IMR-90 (cell line): ENCODE measurements at regions not wholly inside any gene's neighbourhood (a gene's known extent, or its start where the extent isn't known, plus 50 kb on each side); places are given as distances from the start of the nearest gene placed in this dataset.
A peak's percentile ranks its signal among the peaks of the same experiment; 100 is the strongest.

Experiments used
- ATAC-seq: fragments of 200-7000 bp; cut with Tn5 transposase; 2 replicates; pipeline ENCODE4 v1.9.1; 2020; ENCODE audit warnings: low read depth, mild to moderate bottlenecking, moderate library complexity
- BruUV-seq: library from RNA; stranded (reverse); fragments of 400-500 nt; replicated peaks from 2 replicates; lab custom pipeline; 2021; lab: Mats Ljungman, UMichigan
- CTCF ChIA-PET: fragments of 300-600 bp; formaldehyde crosslinking; extraction: SDS; loops from one replicate; lab custom pipeline; 2021; ENCODE audit warnings: antibody characterized with exemption; lab: Yijun Ruan, JAX
- POLR2A ChIA-PET: fragments of 300-600 bp; sonication (Branson Sonifier 250); formaldehyde crosslinking; loops from one replicate; lab custom pipeline; 2022; ENCODE audit warnings: antibody characterized with exemption; ENCODE audit not compliant: unreplicated experiment; lab: Charles Lee
- DNase-seq: peaks from one replicate; pipeline ENCODE4 v3.0.0; 2013
- H2AFZ ChIP-seq: replicated peaks from 2 replicates; pipeline ENCODE3; 2013; ENCODE audit warnings: low read length, mild to moderate bottlenecking; ENCODE audit not compliant: poor library complexity
- H2AK5ac ChIP-seq: 2 replicates; pipeline ENCODE4 v1.6.1; 2013; ENCODE audit warnings: low read depth, low read length, inconsistent platforms
- H2AK9ac ChIP-seq: replicated peaks from 2 replicates; pipeline ENCODE3; 2013; ENCODE audit warnings: mild to moderate bottlenecking, low read depth, low read length, moderate library complexity; ENCODE audit not compliant: poor library complexity
- H2BK120ac ChIP-seq: 2 replicates; pipeline ENCODE4 v1.6.1; 2013; ENCODE audit warnings: low read depth, low read length, inconsistent platforms
- H2BK15ac ChIP-seq: 3 replicates; pipeline ENCODE4 v1.6.1; 2013; ENCODE audit warnings: low read depth, low read length, inconsistent platforms
- H2BK20ac ChIP-seq: 2 replicates; pipeline ENCODE4 v1.6.1; 2013; ENCODE audit warnings: low read depth, mild to moderate bottlenecking, inconsistent platforms, low read length, moderate library complexity
- H2BK5ac ChIP-seq: 2 replicates; pipeline ENCODE4 v1.6.1; 2013; ENCODE audit warnings: mild to moderate bottlenecking, low read depth, low read length, inconsistent platforms; ENCODE audit not compliant: poor library complexity, severe bottlenecking
- H3K14ac ChIP-seq: replicated peaks from 2 replicates; pipeline ENCODE4 v1.6.1; 2013; ENCODE audit warnings: low read depth, low read length, inconsistent platforms
- H3K18ac ChIP-seq: 2 replicates; pipeline ENCODE4 v1.6.1; 2013; ENCODE audit warnings: low read depth, low read length, control low read depth
- H3K23ac ChIP-seq: 2 replicates; pipeline ENCODE4 v1.6.1; 2013; ENCODE audit warnings: low read depth, low read length, inconsistent platforms
- H3K27ac ChIP-seq: 2 replicates; pipeline ENCODE4 v1.5.1; 2013; ENCODE audit warnings: mild to moderate bottlenecking, control low read depth, low read length; ENCODE audit not compliant: insufficient read depth
- H3K27me3 ChIP-seq: 2 replicates; pipeline ENCODE4 v1.6.1; 2013; ENCODE audit warnings: low read length; ENCODE audit not compliant: control insufficient read depth, insufficient read depth
- H3K36me3 ChIP-seq: 2 replicates; pipeline ENCODE4 v1.6.1; 2013; ENCODE audit warnings: low read length, mixed read lengths; ENCODE audit not compliant: control insufficient read depth, insufficient read depth
- H3K4ac ChIP-seq: 2 replicates; pipeline ENCODE4 v1.6.1; 2013; ENCODE audit warnings: low read depth, low read length, inconsistent platforms
- H3K4me1 ChIP-seq: 2 replicates; pipeline ENCODE4 v1.6.1; 2013; ENCODE audit warnings: low read length, mixed read lengths; ENCODE audit not compliant: control insufficient read depth, insufficient read depth
- H3K4me2 ChIP-seq: 2 replicates; pipeline ENCODE4 v1.6.1; 2013; ENCODE audit warnings: low read depth, mild to moderate bottlenecking, control low read depth, low read length, moderate library complexity
- H3K4me3 ChIP-seq: 2 replicates; pipeline ENCODE4 v1.5.1; 2013; ENCODE audit warnings: low read depth, mild to moderate bottlenecking, control low read depth, low read length, moderate library complexity; ENCODE audit not compliant: insufficient read depth
- H3K56ac ChIP-seq: 2 replicates; pipeline ENCODE4 v1.6.1; 2013; ENCODE audit warnings: low read length, inconsistent platforms; ENCODE audit not compliant: insufficient read depth; ENCODE audit errors: extremely low read depth
- H3K79me1 ChIP-seq, 2 experiments: 2 replicates each; pipeline ENCODE4 v1.6.1; 2013; ENCODE audit warnings: low read length in 2 of 2, inconsistent platforms in 1 of 2, low read depth in 1 of 2
- H3K9ac ChIP-seq: 2 replicates; pipeline ENCODE4 v1.6.1; 2013; ENCODE audit warnings: low read depth, low read length, control low read depth
- H3K9me1 ChIP-seq: 2 replicates; pipeline ENCODE4 v1.6.1; 2013; ENCODE audit warnings: low read length, inconsistent platforms; ENCODE audit not compliant: insufficient read depth
- H3K9me3 ChIP-seq: 2 replicates; pipeline ENCODE4 v1.6.1; 2013; ENCODE audit warnings: low read length; ENCODE audit not compliant: control insufficient read depth, insufficient read depth
- H4K20me1 ChIP-seq: 2 replicates; pipeline ENCODE4 v1.6.1; 2013; ENCODE audit warnings: low read length, inconsistent platforms; ENCODE audit not compliant: insufficient read depth
- H4K5ac ChIP-seq: 2 replicates; pipeline ENCODE4 v1.6.1; 2013; ENCODE audit warnings: mild to moderate bottlenecking, low read depth, low read length, control low read depth
- H4K8ac ChIP-seq, 2 experiments: 2 replicates each; pipeline ENCODE4 v1.6.1; 2013; ENCODE audit warnings: low read depth in 2 of 2, low read length in 2 of 2, control low read depth in 1 of 2, inconsistent platforms in 1 of 2
- H4K91ac ChIP-seq: 2 replicates; pipeline ENCODE4 v1.6.1; 2013; ENCODE audit warnings: low read depth, low read length, inconsistent platforms; ENCODE audit not compliant: insufficient read depth
- BHLHE40 ChIP-seq: fragments of 150-350 bp; IDR thresholded peaks from 2 replicates; pipeline ENCODE4 v1.6.1; 2016; ENCODE audit warnings: mild to moderate bottlenecking, low read depth, low read length
- MAFK ChIP-seq: IDR thresholded peaks from 2 replicates; pipeline ENCODE4 v1.6.1; 2012; ENCODE audit warnings: low read depth, low read length, improper control_type of control experiment
- WGBS, 2 experiments: methylation state at CpG; one replicate each; pipeline versions ENCODE4 v1.1.5 to v1.1.7; 2013; ENCODE audit warnings: missing lambda C conversion rate in 2 of 2; ENCODE audit not compliant: insufficient read length in 1 of 2; ENCODE audit errors: extremely low coverage in 2 of 2; 5-methylcytosine and 5-hydroxymethylcytosine counted together
- dilution Hi-C: fragments of 300-500 bp; cut with HindIII; formaldehyde crosslinking; loops from one replicate; pipeline ENCODE4 v1.14.3; 2018; ENCODE audit warnings: low sequenced_read_pairs; ENCODE audit not compliant: unreplicated experiment
- in situ Hi-C: fragments of 300-500 bp; cut with MboI; formaldehyde crosslinking; loops from 3 replicates; pipeline ENCODE4 v1.14.3; 2019; ENCODE audit warnings: low sequenced_read_pairs, inconsistent platforms, mixed read lengths
- intact Hi-C: fragments of 100-400 bp; cut with micrococcal nuclease; formaldehyde crosslinking; loops from 2 replicates; pipeline ENCODE4 v1.10.0; 2022

- no CpG with 5 or more reads among the region's 4 CpGs for WGBS, 2 experiments
- no peak overlapping the region for H2BK5ac ChIP-seq
- no peak overlapping the region for H3K4me3 ChIP-seq
- H3K9me3 ChIP-seq: no peaks in the 10 kb centered on the region
- H2BK15ac ChIP-seq: no peak overlapping the region
- no peaks in the 10 kb centered on the region for H3K79me1 ChIP-seq
- no peaks in the 10 kb centered on the region for H3K4me1 ChIP-seq
- no peak overlapping the region for H2AFZ ChIP-seq
- H3K18ac ChIP-seq: no peak overlapping the region
- no peaks in the 10 kb centered on the region for H3K36me3 ChIP-seq
- H2AK9ac ChIP-seq: no peak overlapping the region
- no peak overlapping the region for H4K91ac ChIP-seq
- H4K8ac ChIP-seq: no peak overlapping the region
- intact Hi-C loops (no loop called here), in situ Hi-C loops (no loop called here), dilution Hi-C loops (no loop called here)
- no peak overlapping the region for H3K4me2 ChIP-seq
- CTCF ChIA-PET: no interaction called here
- H3K23ac ChIP-seq: no peak overlapping the region
- no peak overlapping the region for H4K5ac ChIP-seq
- H4K20me1 ChIP-seq: no peaks in the 10 kb centered on the region
- no peaks in the 10 kb centered on the region for H3K9me1 ChIP-seq
- BruUV-seq: no TSS peak
- H2AK5ac ChIP-seq: no peak overlapping the region
- H3K56ac ChIP-seq: no peak overlapping the region
- no peak overlapping the region for H2BK120ac ChIP-seq
- no peak overlapping the region for H3K14ac ChIP-seq
- H3K9ac ChIP-seq: no peak overlapping the region
- TF ChIP-seq MAFK: peak; percentile 33; the same call in 1 of the 2 replicates
- no peak for TF ChIP-seq BHLHE40
- no peak overlapping the region for H3K4ac ChIP-seq
- H2BK20ac ChIP-seq: no peak overlapping the region
- DNase-seq (no peak), ATAC-seq (no peak)
- H3K27me3 ChIP-seq: no peaks in the 10 kb centered on the region; the same call in 1 of the 2 replicates
- POLR2A ChIA-PET: no interaction called here
- no peak overlapping the region for H3K27ac ChIP-seq
These were observed 282.6 kb upstream of the PPARGC1A start for GRCh38 chr4:24172406-24172805.
